GM19463 (cell line): ENCODE measurements at regions not wholly inside any gene's neighbourhood (a gene's known extent, or its start where the extent isn't known, plus 50 kb on each side); places are given as distances from the start of the nearest gene placed in this dataset.

Experiments
- ATAC-seq: cut with Tn5 transposase; IDR thresholded peaks from one replicate; pipeline ENCODE4 v1.9.1; 2021; ENCODE audit warnings: mild to moderate bottlenecking, moderate library complexity; ENCODE audit not compliant: unreplicated experiment

GRCh38 chr18:41553716-41554115 is 401.3 kb upstream of the PIK3C3 start:
- no peak for ATAC-seq

- ATAC-seq = no peak
Observed at GRCh38 chr18:41548521-41549260, 406.3 kb upstream of the PIK3C3 start.

- no peak for ATAC-seq
Observed at GRCh38 chr18:41545091-41545888, 409.7 kb upstream of the PIK3C3 start.

GRCh38 chr18:41543815-41544214 is 411.2 kb upstream of the PIK3C3 start:
- ATAC-seq = no peak

- ATAC-seq = no peak
Observed at GRCh38 chr18:41540237-41540871, 414.7 kb upstream of the PIK3C3 start.

GRCh38 chr18:41538751-41539150 is 416.3 kb upstream of the PIK3C3 start:
- ATAC-seq = no peak

- no peak for ATAC-seq
Observed at GRCh38 chr18:41537666-41538065, 417.4 kb upstream of the PIK3C3 start.

- no peak for ATAC-seq
Observed at GRCh38 chr18:41532344-41533086, 422.5 kb upstream of the PIK3C3 start.

GRCh38 chr18:41530970-41531369 is 424.1 kb upstream of the PIK3C3 start:
- no peak for ATAC-seq

GRCh38 chr18:41529093-41529492 is 425.9 kb upstream of the PIK3C3 start:
- ATAC-seq = no peak

GRCh38 chr18:41526054-41526453 is 429.0 kb upstream of the PIK3C3 start:
- no peak for ATAC-seq

GRCh38 chr18:41524674-41525470 is 430.2 kb upstream of the PIK3C3 start:
- ATAC-seq = no peak

- ATAC-seq = no peak
Observed at GRCh38 chr18:41517142-41517541, 437.9 kb upstream of the PIK3C3 start.

- ATAC-seq = no peak
Observed at GRCh38 chr18:41513438-41513837, 441.6 kb upstream of the PIK3C3 start.

GRCh38 chr18:41504316-41504715 is 450.7 kb upstream of the PIK3C3 start:
- no peak for ATAC-seq

GRCh38 chr18:41501848-41502247 is 453.2 kb upstream of the PIK3C3 start:
- ATAC-seq = no peak

- no peak for ATAC-seq
Observed at GRCh38 chr18:41499345-41499744, 455.7 kb upstream of the PIK3C3 start.

- ATAC-seq = no peak
Observed at GRCh38 chr18:41490861-41491260, 464.2 kb upstream of the PIK3C3 start.

GRCh38 chr18:41486575-41486974 is 468.5 kb upstream of the PIK3C3 start:
- ATAC-seq = no peak

GRCh38 chr18:41484069-41484468 is 471.0 kb upstream of the PIK3C3 start:
- ATAC-seq = no peak
